COLO668 (cell line): ENCODE measurements at regions not wholly inside any gene's neighbourhood (a gene's known extent, or its start where the extent isn't known, plus 50 kb on each side); places are given as distances from the start of the nearest gene placed in this dataset.

Experiments
- DNase-seq: peaks from one replicate; lab custom pipeline; 2025; ENCODE audit not compliant: unreplicated experiment; lab: John Stamatoyannopoulos, UW

DNA sequence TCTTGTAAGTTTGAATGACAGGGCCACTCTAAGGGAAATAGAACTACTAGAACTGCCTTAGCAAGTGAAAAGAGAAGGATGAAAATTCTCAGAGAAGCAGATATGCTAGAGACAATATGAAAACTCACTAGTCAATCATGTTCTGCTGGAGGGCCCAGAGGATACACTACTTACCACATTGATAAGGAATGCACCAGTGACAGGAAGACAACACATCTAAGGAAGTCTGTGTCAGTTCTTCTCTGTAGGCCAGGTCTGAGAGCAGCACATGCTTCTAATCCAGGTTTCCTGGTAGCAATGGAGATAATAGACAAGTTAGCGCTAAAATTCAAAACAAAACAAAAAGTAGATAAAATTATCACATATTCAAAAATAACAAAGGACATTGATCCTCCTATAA, 235.2 kb upstream of the AKR1E2 start:
- no peak for DNase-seq

DNA sequence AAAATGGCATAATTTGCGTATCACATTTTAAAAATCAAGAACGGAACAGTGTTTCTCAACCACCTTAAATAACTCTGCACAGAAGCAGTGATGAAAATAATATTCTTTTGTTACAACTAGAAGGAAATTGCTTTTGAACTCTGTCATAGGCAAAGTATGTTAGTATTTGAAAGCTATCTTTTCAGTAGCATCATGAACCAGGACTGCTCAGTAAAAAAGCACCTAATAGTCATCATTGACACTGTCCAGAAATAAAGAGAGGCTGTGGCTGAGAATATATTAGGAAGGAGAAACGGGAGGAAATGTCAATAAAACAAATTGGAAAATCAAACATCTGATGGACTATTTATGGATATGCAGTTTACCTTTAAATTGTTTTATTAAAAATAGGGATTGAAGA, 237.2 kb upstream of the AKR1E2 start:
- DNase-seq: no peak

DNA sequence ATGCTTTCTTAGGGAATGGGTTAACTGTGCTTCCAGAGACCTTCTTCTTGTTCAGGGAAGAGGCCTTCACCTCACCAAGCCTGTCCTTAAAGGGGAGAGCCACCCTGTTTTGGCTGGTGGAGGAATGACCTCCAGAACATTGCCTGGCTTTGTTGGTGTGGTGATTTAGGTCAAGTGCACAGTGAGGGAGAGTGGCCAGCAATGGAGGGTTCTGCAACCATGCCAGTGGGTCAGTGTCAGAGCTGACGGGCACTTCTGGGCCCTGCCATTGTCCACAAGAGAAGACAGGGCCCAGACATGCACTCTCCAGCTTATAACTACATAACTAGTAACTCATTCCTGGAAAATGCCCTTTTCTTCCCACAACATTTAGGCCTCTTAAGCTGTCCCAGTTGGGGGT, 238.5 kb upstream of the AKR1E2 start:
- DNase-seq: no peak

DNA sequence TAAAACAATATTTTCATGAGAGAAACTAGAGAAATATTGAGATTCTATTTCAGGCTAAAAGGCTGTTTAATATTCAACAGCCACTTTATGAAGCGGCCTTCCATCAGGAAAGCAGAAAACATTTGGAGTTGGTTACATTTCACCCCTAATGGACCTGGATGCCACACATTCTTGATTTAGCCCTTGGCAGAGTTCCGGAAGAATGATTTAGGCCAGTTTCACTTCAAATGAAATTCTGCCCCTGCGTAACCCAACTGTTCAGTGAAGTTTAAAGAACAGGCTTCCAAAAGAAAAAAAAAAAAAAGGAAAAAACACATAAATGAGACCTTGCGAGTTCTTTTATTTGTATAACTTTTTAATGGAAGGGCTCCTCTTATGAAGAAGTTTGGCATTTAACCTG, 239.2 kb upstream of the AKR1E2 start:
- DNase-seq: no peak

DNA sequence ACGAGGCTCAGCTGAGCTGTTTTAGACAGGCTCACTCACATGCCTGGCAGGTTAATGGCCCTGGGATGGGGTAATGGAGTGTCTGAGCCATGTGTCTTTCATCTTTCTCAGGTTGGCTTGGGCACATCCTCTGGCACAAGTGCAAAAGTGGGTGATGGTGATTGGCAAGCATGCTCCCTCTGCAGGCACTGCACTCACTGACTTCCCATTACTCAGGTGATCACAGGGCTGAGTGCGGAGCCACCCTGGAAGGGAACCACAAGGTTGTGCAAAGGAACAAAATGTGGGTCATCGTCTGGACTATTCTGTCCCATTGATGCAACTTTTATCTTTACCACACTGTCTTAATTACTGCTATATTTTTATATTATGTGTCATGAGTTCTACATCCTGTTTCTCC, 244.1 kb upstream of the AKR1E2 start:
- no peak for DNase-seq

DNA sequence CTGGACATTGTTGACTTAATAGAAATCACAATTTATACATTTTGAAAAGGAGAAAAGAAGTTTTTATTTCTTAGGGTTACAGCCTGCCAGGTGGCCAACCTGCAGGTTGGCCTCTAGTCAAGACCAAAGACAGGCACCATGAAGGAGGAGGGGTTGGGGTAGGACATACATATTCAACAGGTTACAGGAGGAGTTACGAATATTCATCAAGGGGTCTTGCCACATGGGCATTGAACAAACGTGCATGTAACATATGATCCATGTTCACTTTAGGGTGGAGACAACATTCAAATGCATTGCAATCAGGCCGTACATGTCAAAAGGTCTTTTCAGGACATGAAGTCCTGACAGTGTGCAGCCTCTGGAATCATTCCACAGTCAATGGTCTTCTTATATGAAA, 246.2 kb upstream of the AKR1E2 start:
- DNase-seq: no peak

DNA sequence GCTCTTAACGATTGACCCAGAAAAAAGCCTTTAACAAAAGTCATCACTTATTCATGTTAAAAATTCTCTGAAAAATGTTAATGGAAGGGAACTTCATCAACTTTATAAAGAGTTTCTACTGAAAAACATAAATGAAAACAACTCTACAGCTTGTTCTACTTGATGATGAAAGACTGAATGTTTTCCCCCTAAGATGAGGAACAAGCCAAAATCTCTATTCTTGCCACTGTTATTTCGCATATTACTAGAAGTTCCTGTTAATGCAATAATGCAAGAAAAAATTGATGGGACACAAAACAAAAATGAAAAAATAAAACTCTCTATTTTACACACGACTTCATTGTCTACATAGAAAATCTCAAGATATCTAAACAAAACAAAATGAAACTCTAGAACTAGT, 249.8 kb upstream of the AKR1E2 start:
- DNase-seq: no peak

DNA sequence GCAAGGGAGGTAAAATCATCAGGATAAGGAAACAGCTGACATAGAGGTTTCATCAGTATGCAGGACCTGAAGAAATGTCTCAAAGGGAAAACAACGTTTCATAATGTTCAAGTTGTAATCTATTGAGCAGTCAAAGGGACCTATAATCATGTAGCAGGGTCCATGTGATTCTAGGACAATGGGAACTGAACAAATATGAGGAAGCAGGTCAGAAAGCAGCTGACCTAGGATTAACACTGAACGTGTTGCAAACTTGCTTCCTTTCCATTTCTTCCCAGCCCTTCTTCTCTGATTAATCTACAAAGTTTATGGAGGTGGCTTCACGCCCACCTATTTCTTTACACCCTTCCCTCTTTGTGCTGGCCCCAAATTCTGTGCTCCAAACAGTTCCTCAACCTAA, 256.9 kb upstream of the AKR1E2 start:
- no peak for DNase-seq

DNA sequence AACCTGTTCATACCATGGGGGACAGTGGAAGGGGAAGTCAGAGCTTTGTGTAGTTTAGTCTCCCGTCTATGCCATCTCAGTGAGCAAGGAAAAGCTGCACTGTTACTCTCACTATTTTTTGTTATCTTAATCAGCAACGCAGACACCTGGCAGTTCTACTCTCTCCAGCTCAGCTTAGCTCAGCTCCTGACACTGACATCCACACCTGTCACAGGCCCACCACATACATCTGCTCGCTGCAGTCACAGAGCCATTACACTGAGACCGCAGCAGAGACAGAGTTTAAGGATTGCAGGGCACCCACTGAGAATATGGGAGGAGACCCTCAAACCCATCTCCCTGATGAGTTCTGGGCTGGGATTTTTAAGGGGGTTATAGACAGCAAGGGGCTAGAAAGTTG, 257.3 kb upstream of the AKR1E2 start:
- no peak for DNase-seq

DNA sequence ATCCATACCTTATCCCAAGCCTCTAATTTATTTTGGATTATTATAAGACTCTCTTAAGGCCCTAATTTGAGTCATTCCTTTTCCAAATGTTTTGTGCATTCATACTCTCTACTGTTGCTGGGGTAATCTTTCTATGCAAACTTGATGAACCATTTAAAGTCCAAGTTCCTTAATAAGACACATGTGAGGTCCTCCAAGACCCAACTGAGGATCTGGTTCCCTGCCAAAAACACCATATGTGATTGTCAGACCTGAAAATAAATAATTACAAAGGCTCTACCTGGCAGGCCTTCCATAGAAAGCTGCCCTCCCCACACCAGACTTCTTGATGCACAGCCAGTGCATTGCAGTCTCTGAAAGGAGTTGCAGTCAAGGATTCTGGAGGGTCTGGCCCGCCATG, 257.9 kb upstream of the AKR1E2 start:
- DNase-seq: no peak

DNA sequence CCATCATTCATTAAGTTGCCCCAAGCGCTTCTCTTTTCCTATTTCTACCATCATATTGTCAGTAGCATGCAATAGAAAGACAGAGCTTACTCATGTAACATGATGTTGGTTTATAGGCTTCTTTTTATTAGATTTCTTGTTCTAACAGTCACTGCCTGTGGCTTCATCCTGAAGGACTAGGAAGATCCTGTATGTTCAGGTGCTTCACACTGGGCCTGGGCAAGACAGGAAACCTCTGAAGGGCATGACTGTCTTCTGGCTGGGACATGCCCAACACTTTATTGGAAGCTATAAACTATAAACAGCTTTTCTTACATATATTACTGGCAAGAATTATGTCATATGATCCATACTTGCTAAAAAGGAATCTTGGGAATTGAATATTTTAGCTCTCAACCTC, 258.4 kb upstream of the AKR1E2 start:
- no peak for DNase-seq

DNA sequence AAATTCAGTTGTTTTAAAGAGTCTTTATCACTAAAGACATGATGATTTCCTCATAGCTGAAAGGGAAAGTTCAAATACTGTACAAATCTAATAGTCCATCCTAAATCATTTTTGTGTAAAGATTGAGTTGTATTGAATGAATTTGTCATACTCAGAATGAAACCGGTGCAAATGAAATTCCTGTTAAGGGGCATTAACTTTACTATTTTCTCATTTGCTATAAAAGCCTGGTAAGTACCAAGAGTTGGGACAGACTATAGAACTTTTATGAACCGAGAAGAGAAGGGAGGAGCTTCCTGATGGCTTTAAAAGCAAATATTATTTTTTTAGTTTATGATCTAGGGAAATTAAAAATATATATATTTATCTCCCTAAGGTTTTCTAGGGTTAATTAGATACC, 260.0 kb upstream of the AKR1E2 start:
- no peak for DNase-seq

DNA sequence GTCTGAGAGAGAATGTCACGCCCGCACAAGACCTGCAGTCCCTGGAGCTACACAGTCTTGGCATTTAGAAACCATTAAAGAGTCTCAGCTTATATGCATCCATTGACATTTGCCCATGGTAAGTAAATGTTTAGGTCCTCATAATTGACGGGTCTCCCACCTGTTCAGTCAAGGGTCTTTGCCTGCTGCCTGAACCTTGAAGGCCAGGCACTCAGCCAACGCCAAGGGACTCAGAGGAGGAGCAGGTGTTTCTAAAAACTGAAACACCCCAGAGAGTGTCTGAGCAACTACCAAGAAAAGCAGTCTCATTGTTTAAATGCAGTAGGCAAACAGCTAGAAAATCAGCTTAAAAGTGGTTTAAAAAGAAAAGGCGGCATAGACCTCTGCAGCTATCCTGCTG, 264.7 kb upstream of the AKR1E2 start:
- DNase-seq: no peak

DNA sequence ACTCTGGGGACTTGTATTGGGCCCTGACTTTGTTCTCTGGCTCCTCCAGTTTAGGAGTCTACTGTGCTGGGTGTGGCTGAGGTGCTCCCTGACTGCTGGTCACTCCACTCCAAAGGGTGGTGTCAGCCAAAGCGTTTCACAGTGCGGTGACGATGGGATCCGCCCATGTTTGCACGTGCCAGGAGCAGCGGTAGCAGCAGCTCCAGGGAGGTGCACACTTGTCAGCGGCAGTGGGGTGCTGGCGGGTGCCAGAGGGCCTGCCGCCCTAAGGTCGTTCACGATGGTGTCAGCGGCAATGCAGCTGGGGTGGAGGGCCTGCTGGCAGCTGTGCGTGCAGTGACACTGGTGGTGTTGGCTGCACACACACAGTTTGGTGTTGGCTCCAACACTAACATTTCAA, 268.5 kb upstream of the AKR1E2 start:
- no peak for DNase-seq

DNA sequence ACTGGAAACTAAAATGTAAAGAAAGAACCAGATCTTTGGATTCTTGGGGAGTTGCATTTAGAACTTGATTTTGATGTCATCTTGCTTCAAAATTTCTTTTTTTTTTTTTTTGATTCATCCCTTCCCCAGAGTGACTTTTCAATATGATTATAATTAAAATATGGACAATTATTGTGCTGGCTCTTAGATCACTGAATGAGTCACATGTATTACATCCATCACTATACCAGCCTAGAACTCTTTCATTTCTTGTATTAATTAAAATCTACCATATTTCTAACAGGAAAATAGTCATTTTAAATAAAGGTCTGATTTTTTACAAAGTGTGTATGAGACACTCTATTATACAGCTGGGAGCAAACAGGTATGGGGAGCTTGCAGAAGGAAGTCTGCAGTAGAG, 269.5 kb upstream of the AKR1E2 start:
- DNase-seq: no peak

DNA sequence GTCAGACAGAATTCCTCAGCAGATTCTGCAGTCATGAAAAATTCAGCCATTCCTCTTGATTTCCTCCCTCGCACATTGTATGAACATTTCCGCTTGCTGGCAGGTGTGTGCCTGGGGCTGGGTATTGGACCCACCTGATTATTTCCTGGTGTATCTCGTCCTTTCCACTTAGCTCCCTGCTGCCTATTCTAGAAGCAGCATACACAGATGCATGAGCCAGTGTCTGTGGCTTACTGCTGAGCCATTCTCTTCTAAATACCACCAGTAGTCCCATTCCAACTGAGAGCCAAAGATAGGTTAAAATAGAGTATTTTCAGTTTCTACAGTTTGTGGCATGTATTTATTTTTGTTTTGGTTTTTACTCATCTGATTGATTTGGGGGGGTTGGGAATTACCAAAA, 270.1 kb upstream of the AKR1E2 start:
- no peak for DNase-seq

DNA sequence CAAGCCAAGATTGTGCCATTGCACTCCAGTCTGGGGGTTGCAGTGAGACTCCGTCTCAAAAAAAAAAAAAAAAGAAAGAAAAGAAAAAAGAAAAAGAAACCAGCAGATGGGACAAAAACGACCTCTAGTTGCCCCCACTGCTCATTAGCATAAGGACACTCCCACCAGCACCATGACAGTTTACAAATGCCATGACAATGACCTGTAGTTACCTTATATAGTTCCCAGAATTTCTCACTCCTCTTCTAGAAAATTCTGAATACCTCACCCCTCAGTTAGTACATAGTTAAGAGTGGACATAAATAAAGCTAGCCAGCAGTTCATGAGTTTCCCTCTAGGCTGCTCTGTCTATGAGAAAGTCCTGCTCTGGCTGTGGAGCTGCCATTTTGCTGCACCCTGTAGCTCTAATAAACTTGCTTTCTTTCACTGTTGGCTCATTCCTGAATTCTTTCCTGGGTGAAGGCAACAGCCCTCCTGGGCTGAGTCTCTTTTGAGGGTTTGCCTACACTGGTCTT, 276.8 kb upstream of the AKR1E2 start:
- DNase-seq: no peak

DNA sequence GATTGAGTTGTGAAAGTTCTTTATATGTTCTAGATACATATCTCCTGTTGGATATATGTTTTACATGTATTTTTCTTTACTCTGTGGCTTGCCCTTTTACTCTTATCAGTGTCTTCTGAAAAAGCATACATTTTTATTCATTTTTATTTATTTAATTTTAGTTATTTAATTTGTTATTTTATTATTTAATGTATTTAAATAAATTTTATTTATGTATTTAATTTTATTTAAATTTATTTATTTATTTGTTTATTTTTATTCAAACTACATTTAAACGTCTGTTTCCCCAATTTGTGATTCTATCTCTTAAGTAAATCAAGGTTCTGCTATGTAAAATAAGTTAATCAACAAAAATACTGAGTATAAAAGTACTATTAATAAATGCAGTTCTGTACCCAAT, 279.1 kb upstream of the AKR1E2 start:
- DNase-seq: no peak

DNA sequence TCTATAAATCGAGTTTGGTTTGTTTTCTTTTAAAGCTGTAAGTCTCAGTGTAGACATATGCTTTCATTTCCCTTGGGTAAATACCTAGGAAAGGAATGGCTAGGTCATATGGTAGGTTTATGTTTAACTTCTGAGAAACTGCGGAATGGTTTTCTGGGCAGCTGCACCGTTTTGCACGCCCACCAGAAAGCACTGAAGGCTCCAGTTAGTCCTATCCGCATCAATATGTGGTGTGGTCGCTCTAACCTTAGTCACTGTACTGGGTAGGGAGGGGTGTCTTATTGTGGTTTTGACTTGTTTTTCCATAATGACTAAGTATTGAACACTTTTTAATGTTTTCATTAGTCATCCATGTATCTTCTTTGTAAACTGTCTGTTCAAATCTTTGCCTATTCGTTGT, 279.5 kb upstream of the AKR1E2 start:
- no peak for DNase-seq

DNA sequence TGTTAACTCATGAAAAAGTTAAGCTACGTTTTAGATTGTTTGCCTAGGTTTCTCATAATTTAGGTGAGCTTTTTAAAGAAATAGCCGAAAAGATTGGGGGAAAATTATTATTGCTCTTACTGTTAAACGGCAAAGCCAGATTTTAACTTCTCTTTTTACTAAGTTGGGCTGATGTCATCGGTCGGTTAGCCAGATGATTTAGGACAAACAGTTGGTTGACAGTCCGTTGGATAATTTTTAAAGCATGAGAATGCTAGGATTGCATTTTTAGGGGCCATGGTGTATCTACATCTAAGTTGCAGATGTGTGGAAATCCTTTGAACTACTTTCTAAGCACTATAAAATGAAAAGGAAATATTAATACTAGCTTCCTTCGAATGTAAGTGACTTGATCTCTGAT, 280.9 kb upstream of the AKR1E2 start:
- DNase-seq: no peak

DNA sequence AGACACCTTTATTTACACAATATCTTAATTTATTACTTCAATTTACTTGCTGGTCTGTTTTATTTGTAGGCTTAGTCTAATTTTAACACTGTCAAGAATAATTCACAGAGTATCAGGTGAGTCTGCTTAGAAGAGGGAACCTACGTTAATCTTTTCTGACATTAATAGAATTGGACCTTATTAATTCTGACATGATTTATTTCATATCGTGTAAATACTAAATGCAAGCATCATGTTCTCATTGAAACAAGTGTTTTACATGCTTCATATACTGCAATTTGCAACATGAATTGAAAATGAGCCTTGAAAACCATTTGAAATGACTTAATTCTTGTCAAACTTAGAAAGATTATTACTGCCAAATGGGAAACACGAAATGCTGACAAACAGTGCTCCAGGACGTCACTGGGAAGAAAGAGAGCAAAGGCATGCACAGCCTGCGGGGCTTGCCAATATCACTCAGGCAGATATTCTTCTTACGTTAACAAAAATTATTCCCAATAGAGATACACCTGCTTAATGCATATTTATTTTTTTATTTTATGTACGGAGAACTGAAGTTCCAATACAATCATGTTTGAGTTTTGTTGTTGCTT, 282.0 kb upstream of the AKR1E2 start:
- no peak for DNase-seq

DNA sequence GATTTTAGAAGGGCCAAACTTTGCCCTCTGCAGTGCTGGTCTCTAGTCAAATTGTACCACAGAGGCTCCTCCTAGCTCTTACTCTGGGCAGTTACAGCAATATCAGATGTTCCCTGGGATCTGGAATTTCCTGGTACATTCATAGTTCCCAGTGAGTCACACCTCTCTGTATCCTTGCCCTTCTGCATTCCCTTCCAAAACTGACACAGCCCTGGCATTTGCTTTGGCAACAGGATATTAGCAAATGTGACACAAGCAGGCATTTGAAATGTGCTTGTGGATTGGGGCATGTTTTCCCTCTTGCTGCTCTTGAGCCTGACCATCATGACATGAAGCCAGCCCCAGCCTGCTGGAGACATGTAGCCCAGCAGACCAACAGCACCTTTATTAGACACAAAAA, 284.7 kb upstream of the AKR1E2 start:
- no peak for DNase-seq

DNA sequence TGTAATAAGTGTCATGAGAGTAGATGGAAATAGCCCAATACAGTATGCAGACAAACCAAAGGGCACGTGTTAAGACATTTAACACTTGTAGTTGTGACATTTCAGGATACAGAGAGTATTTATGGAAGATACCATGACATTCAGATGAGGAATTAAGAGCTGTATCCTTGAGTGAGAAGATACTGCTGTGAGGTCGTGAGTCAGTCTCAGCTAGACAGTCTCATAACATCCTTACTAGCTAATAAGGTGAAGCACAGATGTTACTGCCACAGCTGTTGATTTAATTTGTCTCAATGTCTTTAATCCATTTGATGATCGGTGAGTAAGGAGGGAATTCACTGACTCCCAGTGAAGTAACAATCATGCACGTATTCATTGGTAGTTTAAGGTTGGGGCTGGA, 288.0 kb upstream of the AKR1E2 start:
- no peak for DNase-seq

DNA sequence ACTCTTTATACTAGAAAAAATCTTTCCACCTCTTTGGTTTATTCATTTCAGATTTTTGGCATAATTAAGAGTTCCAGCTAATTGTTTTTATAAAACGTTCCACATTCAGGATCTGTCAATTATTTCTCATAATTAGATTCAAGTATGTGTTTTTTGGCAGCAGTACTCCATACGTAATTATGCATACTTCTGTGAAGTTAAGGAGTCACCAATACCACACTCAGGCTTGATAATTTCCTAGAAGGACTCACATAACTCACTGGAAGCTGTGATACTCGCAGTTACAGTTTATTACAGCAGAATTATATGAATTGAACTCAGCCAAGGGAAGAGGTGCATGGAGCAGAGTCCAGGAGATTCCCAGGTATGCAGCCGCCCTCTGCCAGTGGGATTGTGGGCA, 290.5 kb upstream of the AKR1E2 start:
- DNase-seq: no peak
